GM21367 (cell line): ENCODE measurements at regions not wholly inside any gene's neighbourhood (a gene's known extent, or its start where the extent isn't known, plus 50 kb on each side); places are given as distances from the start of the nearest gene placed in this dataset.
"Not testable (repeated sequence)": the region's sequence is repeated elsewhere in the genome, so short reads cannot be mapped to it uniquely, and the experiment has no call there.

Source experiments
- ATAC-seq: cut with Tn5 transposase; IDR thresholded peaks from one replicate; pipeline ENCODE4 v1.9.1; 2021; ENCODE audit not compliant: unreplicated experiment

- not testable (repeated sequence) for ATAC-seq
These were observed 51.6 kb upstream of the APOD start for GRCh38 chr3:195635262-195635873.

GRCh38 chr3:195634426-195635261 is 50.9 kb upstream of the APOD start:
- peak; percentile 88 for ATAC-seq
